ENCODE measurements at regions not wholly inside any gene's neighbourhood (a gene's known extent, or its start where the extent isn't known, plus 50 kb on each side); places are given as distances from the start of the nearest gene placed in this dataset.

DNA sequence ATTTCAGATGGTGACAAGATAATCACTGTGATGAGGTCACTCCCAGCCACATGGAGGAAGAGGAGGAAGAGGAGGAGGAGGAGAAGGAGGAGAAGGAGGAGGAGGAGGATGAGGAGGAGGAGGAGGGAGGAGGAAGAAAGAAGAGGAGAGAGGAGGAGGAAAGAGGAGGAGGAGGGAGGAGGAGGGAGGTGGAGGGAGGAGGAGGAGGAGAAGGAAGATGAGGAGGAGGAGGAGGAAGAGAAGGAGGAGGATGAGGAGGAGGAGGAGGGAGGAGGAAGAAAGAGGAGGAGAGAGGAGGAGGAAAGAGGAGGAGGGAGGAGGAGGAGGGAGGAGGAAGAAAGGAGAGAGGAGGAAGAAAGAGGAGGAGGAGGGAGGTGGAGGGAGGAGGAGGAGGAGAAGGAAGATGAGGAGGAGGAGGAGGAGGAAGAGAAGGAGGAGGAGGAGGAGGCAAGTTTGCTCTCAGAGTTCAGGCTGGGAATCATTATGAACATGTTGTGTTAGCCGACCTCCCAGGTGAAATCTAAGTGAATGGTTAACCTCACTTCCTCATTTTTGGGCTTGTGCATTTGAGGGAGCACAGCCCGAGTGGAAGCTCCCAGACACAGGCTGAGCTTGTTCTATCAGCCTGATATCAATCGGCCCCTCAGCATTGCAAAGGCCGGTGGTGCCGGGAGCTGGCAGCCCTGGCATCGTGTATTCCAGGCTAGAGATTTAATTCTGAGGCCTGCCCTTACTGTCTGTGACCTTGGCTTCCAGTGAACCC, 236.2 kb upstream of the PITRM1 start:
- intact Hi-C loops (cut with micrococcal nuclease; ENCODE audit: unreplicated experiment), result no loop called here
- no peaks in the 10 kb centered on the region for H3K36me3 ChIP-seq (ENCODE audit: insufficient read depth, low read length, poor library complexity, severe bottlenecking)
- H3K4me3 ChIP-seq (ENCODE audit: low read depth, low read length, poor library complexity, severe bottlenecking), result no peak overlapping the region
- no peaks in the 10 kb centered on the region for H3K9me3 ChIP-seq (ENCODE audit: low read depth, low read length, poor library complexity, severe bottlenecking)
- no peak overlapping the region for H3K27ac ChIP-seq (ENCODE audit: low read depth, low read length, poor library complexity, severe bottlenecking)
- no peaks in the 10 kb centered on the region for H3K27me3 ChIP-seq (replicated peaks; ENCODE audit: insufficient read depth, low read depth, low read length, poor library complexity)
- DNase-seq (ENCODE audit: low spot score), result no peak
- ChIA-PET POLR2A (ENCODE audit: low non-redundant PET) (no interaction called here), CTCF (no interaction called here)
- BruUV-seq (replicated peaks), result no TSS peak
- no peaks in the 10 kb centered on the region for H3K4me1 ChIP-seq (ENCODE audit: insufficient read depth, low read length, poor library complexity, severe bottlenecking)
- TF ChIP-seq, protein P1, sequence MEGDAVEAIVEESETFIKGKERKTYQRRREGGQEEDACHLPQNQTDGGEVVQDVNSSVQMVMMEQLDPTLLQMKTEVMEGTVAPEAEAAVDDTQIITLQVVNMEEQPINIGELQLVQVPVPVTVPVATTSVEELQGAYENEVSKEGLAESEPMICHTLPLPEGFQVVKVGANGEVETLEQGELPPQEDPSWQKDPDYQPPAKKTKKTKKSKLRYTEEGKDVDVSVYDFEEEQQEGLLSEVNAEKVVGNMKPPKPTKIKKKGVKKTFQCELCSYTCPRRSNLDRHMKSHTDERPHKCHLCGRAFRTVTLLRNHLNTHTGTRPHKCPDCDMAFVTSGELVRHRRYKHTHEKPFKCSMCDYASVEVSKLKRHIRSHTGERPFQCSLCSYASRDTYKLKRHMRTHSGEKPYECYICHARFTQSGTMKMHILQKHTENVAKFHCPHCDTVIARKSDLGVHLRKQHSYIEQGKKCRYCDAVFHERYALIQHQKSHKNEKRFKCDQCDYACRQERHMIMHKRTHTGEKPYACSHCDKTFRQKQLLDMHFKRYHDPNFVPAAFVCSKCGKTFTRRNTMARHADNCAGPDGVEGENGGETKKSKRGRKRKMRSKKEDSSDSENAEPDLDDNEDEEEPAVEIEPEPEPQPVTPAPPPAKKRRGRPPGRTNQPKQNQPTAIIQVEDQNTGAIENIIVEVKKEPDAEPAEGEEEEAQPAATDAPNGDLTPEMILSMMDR (conservative IDR thresholded peaks at IDR 0.05; ENCODE audit: low read depth, low read length), result no peak
- no peak for TF ChIP-seq EZH2 (IDR thresholded peaks at IDR 0.05; ENCODE audit: borderline replicate concordance, low read depth, low read length, poor library complexity, severe bottlenecking)

DNA sequence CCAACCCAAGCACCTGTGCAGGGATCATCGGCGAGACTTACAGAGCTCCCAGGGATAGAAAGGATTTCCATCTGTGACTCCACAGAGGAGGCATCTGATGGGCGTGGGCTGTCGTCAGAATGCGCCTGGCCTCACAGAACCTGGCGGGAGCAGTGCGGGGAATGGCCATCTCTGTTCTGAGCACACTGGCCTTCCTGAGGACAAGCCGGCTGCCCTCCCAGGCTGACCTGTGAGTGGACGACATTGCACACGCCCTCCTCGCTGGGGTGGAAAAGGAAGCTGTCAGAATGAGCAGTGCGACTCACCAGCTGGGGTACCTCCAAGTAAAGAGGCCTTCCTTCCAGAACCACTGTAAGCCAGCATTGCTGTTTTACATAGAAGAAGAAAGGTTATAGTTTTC, 234.6 kb upstream of the PITRM1 start:
- no peak for DNase-seq (ENCODE audit: low spot score)
- Histone ChIP-seq H3K9me3 (ENCODE audit: low read depth, low read length, poor library complexity, severe bottlenecking) (no peaks in the 10 kb centered on the region), H3K27me3 (replicated peaks; ENCODE audit: insufficient read depth, low read depth, low read length, poor library complexity) (no peaks in the 10 kb centered on the region), H3K4me1 (ENCODE audit: insufficient read depth, low read length, poor library complexity, severe bottlenecking) (peaks cover 14% of the 10 kb centered on the region), H3K27ac (ENCODE audit: low read depth, low read length, poor library complexity, severe bottlenecking) (no peak overlapping the region), H3K36me3 (ENCODE audit: insufficient read depth, low read length, poor library complexity, severe bottlenecking) (no peaks in the 10 kb centered on the region), H3K4me3 (ENCODE audit: low read depth, low read length, poor library complexity, severe bottlenecking) (no peak overlapping the region)
- no peak for TF ChIP-seq EZH2 (IDR thresholded peaks at IDR 0.05; ENCODE audit: borderline replicate concordance, low read depth, low read length, poor library complexity, severe bottlenecking)
- TF ChIP-seq, protein P1 (conservative IDR thresholded peaks at IDR 0.05; ENCODE audit: low read depth, low read length), result no peak
- BruUV-seq (replicated peaks), result no TSS peak
- ChIA-PET CTCF (no interaction called here), POLR2A (ENCODE audit: low non-redundant PET) (no interaction called here)
- intact Hi-C loops (cut with micrococcal nuclease; ENCODE audit: unreplicated experiment), result no loop called here

DNA sequence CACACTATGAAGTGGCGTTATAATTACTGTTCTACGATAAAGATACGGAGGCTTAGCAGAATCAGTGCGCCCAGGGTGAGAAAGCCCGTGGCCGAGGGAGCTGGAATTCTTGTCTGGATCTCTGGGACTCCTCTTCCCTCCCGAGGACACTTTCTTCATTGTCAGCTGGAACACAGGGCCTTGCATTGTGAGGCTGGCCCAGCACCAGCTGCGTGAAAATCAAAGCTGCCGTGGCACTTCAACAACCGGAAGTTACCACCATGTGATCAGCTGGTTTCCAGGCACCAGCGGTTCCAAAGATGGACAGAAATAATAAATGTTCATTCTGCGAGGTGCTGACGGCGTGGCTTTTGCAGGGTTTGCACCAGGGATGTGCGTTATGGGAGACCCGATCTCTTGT, 234.0 kb upstream of the PITRM1 start:
- Histone ChIP-seq H3K9me3 (ENCODE audit: low read depth, low read length, poor library complexity, severe bottlenecking) (no peaks in the 10 kb centered on the region), H3K4me1 (ENCODE audit: insufficient read depth, low read length, poor library complexity, severe bottlenecking) (peaks cover 20% of the 10 kb centered on the region), H3K4me3 (ENCODE audit: low read depth, low read length, poor library complexity, severe bottlenecking) (no peak overlapping the region), H3K36me3 (ENCODE audit: insufficient read depth, low read length, poor library complexity, severe bottlenecking) (no peaks in the 10 kb centered on the region), H3K27ac (ENCODE audit: low read depth, low read length, poor library complexity, severe bottlenecking) (no peak overlapping the region), H3K27me3 (replicated peaks; ENCODE audit: insufficient read depth, low read depth, low read length, poor library complexity) (no peaks in the 10 kb centered on the region)
- no TSS peak for BruUV-seq (replicated peaks)
- POLR2A ChIA-PET (ENCODE audit: low non-redundant PET), result no interaction called here
- DNase-seq (ENCODE audit: low spot score), result no peak
- CTCF ChIA-PET, result no interaction called here
- intact Hi-C loops (cut with micrococcal nuclease; ENCODE audit: unreplicated experiment), result no loop called here
- TF ChIP-seq EZH2 (IDR thresholded peaks at IDR 0.05; ENCODE audit: borderline replicate concordance, low read depth, low read length, poor library complexity, severe bottlenecking), result no peak
- TF ChIP-seq, protein P1 (conservative IDR thresholded peaks at IDR 0.05; ENCODE audit: low read depth, low read length), result no peak

Data from A673 (cell line).